ENCODE measurements at regions not wholly inside any gene's neighbourhood (a gene's known extent, or its start where the extent isn't known, plus 50 kb on each side); places are given as distances from the start of the nearest gene placed in this dataset.

DNA sequence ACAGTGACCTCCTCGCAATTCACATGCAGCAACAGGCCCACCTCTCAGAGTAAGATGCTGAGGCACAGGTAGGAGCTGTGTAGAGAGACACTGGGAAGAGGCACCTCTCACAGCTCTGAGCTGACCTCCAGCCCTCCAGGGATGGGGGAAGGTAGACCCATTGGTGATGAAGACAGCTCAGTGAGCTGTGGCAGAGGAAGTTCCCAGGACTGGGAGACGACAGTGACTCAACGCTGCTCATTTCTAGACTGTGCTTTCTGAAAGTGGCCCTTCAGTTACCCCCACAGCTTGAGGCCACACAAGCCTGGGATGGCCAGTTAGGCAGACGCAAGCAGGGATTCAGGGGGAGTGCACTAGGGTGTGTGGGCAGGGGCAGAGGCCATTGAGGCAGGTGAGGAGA is 2073.2 kb downstream of the TP53TG3F start:
- Histone ChIP-seq H3K4me3 (no peak overlapping the region), H3K27ac (no peak overlapping the region), H3K27me3 (replicated peaks; ENCODE audit: insufficient read depth) (no peaks in the 10 kb centered on the region), H3K36me3 (no peaks in the 10 kb centered on the region), H3K4me1 (replicated peaks) (no peaks in the 10 kb centered on the region), H3K9me3 (no peaks in the 10 kb centered on the region)
- intact Hi-C loops (cut with DNase I), result no loop called here
- TF ChIP-seq, protein P1, sequence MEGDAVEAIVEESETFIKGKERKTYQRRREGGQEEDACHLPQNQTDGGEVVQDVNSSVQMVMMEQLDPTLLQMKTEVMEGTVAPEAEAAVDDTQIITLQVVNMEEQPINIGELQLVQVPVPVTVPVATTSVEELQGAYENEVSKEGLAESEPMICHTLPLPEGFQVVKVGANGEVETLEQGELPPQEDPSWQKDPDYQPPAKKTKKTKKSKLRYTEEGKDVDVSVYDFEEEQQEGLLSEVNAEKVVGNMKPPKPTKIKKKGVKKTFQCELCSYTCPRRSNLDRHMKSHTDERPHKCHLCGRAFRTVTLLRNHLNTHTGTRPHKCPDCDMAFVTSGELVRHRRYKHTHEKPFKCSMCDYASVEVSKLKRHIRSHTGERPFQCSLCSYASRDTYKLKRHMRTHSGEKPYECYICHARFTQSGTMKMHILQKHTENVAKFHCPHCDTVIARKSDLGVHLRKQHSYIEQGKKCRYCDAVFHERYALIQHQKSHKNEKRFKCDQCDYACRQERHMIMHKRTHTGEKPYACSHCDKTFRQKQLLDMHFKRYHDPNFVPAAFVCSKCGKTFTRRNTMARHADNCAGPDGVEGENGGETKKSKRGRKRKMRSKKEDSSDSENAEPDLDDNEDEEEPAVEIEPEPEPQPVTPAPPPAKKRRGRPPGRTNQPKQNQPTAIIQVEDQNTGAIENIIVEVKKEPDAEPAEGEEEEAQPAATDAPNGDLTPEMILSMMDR (IDR thresholded peaks at IDR 0.05), result no peak
- DNase-seq (ENCODE audit: low spot score), result no peak
- 85% methylated on average over 4 of the region's 4 CpGs for WGBS

DNA sequence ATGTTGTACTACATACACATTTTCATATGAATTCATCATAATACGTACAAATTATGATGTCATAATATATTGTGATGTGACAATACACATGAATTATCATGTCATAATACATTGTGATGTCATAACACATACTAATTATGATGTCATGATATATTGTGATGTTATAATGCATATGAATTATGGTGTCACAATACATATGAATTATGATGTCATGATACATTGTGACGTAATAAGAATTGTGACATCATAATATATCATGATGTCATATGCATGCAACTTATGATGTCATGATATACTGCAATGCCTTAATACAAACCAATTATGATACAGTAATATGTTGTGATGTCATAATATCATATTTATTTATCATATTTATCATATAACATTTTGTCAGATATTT is 2074.3 kb downstream of the TP53TG3F start:
- Histone ChIP-seq H3K27me3 (replicated peaks; ENCODE audit: insufficient read depth) (no peaks in the 10 kb centered on the region), H3K4me1 (replicated peaks) (no peaks in the 10 kb centered on the region), H3K27ac (no peak overlapping the region), H3K36me3 (no peaks in the 10 kb centered on the region), H3K4me3 (no peak overlapping the region), H3K9me3 (no peaks in the 10 kb centered on the region)
- TF ChIP-seq POLR2AphosphoS5 (IDR thresholded peaks at IDR 0.05) (no peak), POLR2A (IDR thresholded peaks at IDR 0.05) (no peak)
- TF ChIP-seq, protein P1 (IDR thresholded peaks at IDR 0.05), result no peak
- DNase-seq (ENCODE audit: low spot score), result no peak
- intact Hi-C loops (cut with DNase I), result no loop called here
- WGBS, result 84% methylated on average over 2 of the region's 2 CpGs

DNA sequence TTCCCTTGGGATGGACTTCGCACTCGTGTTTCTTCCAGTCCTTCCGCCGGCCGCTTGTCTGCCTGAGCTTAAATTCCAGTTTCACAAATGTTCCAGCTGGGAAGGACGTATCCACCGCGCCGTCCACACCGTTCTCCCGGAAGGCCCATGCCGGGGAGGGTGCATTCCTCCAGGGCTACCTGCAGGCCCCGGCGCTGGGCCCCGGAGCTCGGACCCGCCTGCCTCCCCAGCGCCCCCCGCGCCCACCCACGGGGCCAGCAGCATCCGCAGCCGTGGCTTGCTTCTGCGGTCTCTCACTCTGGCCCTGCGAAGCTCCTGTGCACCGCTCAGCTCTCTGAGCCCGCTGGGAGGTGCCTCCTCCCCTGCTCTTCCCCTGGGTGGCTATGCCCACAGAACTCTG is 2084.1 kb downstream of the TP53TG3F start:
- Histone ChIP-seq H3K27ac (no peak overlapping the region), H3K36me3 (no peaks in the 10 kb centered on the region), H3K4me1 (replicated peaks) (no peaks in the 10 kb centered on the region), H3K4me3 (no peak overlapping the region), H3K27me3 (replicated peaks; ENCODE audit: insufficient read depth) (no peaks in the 10 kb centered on the region), H3K9me3 (no peaks in the 10 kb centered on the region)
- WGBS, result 76% methylated on average over 27 of the region's 27 CpGs
- intact Hi-C loops (cut with DNase I), result loop anchor here (10.0 kb wide), 1 partner anchor 59 kb away; no protein-coding TSS in a partner anchor
- TF ChIP-seq, protein P1 (IDR thresholded peaks at IDR 0.05), result no peak
- TF ChIP-seq POLR2AphosphoS5 (IDR thresholded peaks at IDR 0.05) (no peak), POLR2A (IDR thresholded peaks at IDR 0.05) (no peak)
- DNase-seq (ENCODE audit: low spot score), result no peak

DNA sequence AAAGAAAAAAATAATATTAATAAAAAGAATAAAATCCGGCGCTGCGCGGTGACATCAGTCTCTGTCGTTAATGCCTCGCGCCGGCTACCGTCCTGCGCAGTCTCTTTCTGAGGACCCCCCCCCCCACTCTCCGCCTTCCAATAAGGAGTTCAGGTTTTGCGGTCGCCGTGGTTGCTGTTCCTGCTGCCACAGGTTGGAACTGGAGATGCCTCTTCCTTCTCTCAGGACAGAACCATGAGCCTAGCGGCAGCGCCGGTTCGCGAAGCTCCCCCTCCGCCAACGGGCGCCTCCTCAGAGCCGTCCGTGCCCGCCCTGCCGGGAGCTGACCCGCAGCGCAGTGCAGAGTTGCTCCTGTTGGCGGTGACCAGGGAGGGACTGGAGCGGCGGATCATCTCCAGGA is 2093.4 kb downstream of the TP53TG3F start:
- H3K4me3 ChIP-seq, result no peak overlapping the region
- intact Hi-C loops (cut with DNase I), result no loop called here
- WGBS, result 46% methylated on average over 31 of the region's 31 CpGs

DNA sequence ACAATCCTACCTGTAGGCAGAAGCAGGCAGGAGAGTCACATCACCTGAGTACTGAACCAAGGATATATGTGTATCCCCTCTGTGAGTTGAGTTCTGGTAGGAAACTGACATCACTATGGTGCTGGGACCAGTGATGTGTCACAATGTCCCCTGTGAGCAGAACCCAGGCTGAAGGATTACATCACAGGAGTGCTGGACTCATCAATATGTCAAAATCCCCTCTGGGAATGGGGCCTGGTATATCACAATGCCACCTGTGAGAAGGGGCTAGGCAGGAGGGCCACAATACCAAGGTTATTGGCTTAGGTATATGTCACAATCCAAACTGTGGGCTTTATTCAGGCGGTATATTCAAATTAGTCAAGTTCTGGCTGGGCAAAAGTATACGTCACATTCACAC is 2098.3 kb downstream of the TP53TG3F start:
- H3K4me1 ChIP-seq (replicated peaks), result no peaks in the 10 kb centered on the region
- intact Hi-C loops (cut with DNase I), result no loop called here
- H3K27ac ChIP-seq, result no peak overlapping the region
- no peaks in the 10 kb centered on the region for H3K9me3 ChIP-seq
- H3K27me3 ChIP-seq (replicated peaks; ENCODE audit: insufficient read depth), result no peaks in the 10 kb centered on the region
- no peaks in the 10 kb centered on the region for H3K36me3 ChIP-seq
- 54% methylated on average over 2 of the region's 2 CpGs for WGBS
- TF ChIP-seq POLR2AphosphoS5 (IDR thresholded peaks at IDR 0.05), result no peak
- no peak for DNase-seq (ENCODE audit: low spot score)
- H3K4me3 ChIP-seq, result no peak overlapping the region

More for the DNA sequence above, 2093.4 kb downstream of the TP53TG3F start:
- Histone ChIP-seq H3K9me3 (no peaks in the 10 kb centered on the region), H3K4me1 (replicated peaks) (no peaks in the 10 kb centered on the region), H3K27ac (no peak overlapping the region), H3K36me3 (no peaks in the 10 kb centered on the region), H3K27me3 (replicated peaks; ENCODE audit: insufficient read depth) (no peaks in the 10 kb centered on the region)
- TF ChIP-seq POLR2A (IDR thresholded peaks at IDR 0.05) (no peak), POLR2AphosphoS5 (IDR thresholded peaks at IDR 0.05) (no peak)
- TF ChIP-seq, protein P1 (IDR thresholded peaks at IDR 0.05), result no peak
- no peak for DNase-seq (ENCODE audit: low spot score)

Measured in prostate gland (tissue), 2 donors.